ENCODE measurements at regions not wholly inside any gene's neighbourhood (a gene's known extent, or its start where the extent isn't known, plus 50 kb on each side); places are given as distances from the start of the nearest gene placed in this dataset.

DNA sequence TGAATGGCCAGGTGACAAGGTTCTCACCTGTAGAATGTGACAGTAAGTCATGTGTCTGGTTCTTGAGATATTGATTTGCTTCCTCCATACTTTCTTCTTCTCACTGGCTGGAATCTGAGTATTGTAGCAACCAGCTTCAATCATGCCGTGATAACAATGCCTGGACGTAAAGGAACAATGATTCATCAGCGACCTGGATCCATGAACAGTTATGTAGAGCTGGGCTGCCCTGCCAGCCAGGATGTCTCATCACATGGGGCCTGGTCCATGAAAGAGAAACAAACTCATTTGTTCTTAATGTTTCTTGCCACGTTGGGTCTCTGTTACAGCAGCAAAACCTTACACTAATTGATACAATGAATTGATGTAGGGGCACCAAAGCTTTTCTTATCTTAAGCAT lies 627.2 kb downstream of the TOX3 start:
- TF ChIP-seq POLR2AphosphoS5 (IDR thresholded peaks at IDR 0.05): no peak
- WGBS, 2 donors (ENCODE audit: low coverage in 1 of 2): 78 to 90% methylated on average over 4 of the region's 4 CpGs
- Histone ChIP-seq H3K27me3 (no peaks in the 10 kb centered on the region), H3K4me1 (no peaks in the 10 kb centered on the region), H3K36me3 (no peaks in the 10 kb centered on the region), H3K27ac (no peak overlapping the region), H3K4me3 (no peak overlapping the region), H3K9me3 (no peaks in the 10 kb centered on the region)
- intact Hi-C loops (cut with DNase I; ENCODE audit: low total_unique reads) (no loop called here), in situ Hi-C loops (cut with MboI; ENCODE audit: low pct_ligation_motif_present in 1 of 4, low pct_unique_long_range_greater_than_20kb in 1 of 4, low sequenced_read_pairs in 3 of 4) (no loop called here)
- DNase-seq: no peak

DNA sequence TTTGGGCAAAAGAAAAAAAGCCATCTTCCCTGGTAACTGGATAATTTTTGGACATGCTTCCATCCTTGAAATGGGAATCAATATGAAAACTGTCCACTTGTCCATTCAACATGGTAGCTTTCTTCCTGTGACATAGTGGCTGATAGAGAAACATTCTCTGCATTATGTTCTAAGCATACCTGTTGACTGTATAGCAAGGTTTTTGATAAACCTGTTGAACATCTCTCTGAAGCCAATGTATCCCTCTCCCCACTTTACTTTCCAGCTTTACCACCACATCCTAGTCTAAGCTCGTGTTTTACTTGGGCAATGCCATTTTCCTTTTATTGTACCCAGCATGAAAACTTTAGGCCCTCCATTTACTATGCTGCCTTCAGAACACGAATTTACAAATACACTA lies 630.1 kb downstream of the TOX3 start:
- no peak for DNase-seq
- Histone ChIP-seq H3K27ac (no peak overlapping the region), H3K9me3 (no peaks in the 10 kb centered on the region), H3K27me3 (no peaks in the 10 kb centered on the region), H3K4me3 (no peak overlapping the region), H3K36me3 (no peaks in the 10 kb centered on the region), H3K4me1 (no peaks in the 10 kb centered on the region)
- intact Hi-C loops (cut with DNase I; ENCODE audit: low total_unique reads) (no loop called here), in situ Hi-C loops (cut with MboI; ENCODE audit: low pct_ligation_motif_present in 1 of 4, low pct_unique_long_range_greater_than_20kb in 1 of 4, low sequenced_read_pairs in 3 of 4) (no loop called here)
- WGBS, 2 donors (ENCODE audit: low coverage in 1 of 2): 61 to 63% methylated on average over 2 of the region's 2 CpGs
- TF ChIP-seq POLR2AphosphoS5 (IDR thresholded peaks at IDR 0.05) (no peak), CTCF (IDR thresholded peaks at IDR 0.05) (no peak), EP300 (IDR thresholded peaks at IDR 0.05; ENCODE audit: low read depth) (no peak), POLR2A (IDR thresholded peaks at IDR 0.05) (no peak)

DNA sequence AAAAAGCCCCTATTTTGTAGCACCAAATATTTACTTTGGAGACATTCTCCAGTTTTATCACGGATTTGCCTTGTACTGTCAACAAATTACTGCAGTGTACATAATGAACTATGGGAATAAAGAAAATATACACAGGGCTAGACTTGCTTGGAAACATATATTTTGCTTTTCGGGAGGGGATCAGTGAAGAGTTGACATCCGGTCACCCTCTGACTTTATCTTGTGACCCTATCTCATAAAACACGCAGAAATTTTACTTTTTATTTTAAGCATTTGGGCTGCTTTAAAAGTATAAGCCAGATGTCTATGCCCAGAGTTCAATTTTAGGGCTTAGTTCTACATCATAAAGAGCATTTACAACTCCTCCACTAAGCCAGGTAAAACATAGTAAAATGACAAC lies 630.7 kb downstream of the TOX3 start:
- Histone ChIP-seq H3K27ac (peak overlapping the region in 1 of 4 donors; percentile 3), H3K4me3 (no peak overlapping the region), H3K27me3 (no peaks in the 10 kb centered on the region), H3K4me1 (no peaks in the 10 kb centered on the region), H3K9me3 (no peaks in the 10 kb centered on the region), H3K36me3 (no peaks in the 10 kb centered on the region)
- WGBS, 2 donors (ENCODE audit: low coverage in 1 of 2): 25 to 26% methylated on average over 4 of the region's 4 CpGs
- in situ Hi-C loops (cut with MboI; ENCODE audit: low pct_ligation_motif_present in 1 of 4, low pct_unique_long_range_greater_than_20kb in 1 of 4, low sequenced_read_pairs in 3 of 4) (no loop called here), intact Hi-C loops (cut with DNase I; ENCODE audit: low total_unique reads) (no loop called here)
- DNase-seq: no peak
- no peak for TF ChIP-seq POLR2A (IDR thresholded peaks at IDR 0.05)
- TF ChIP-seq EP300 (IDR thresholded peaks at IDR 0.05; ENCODE audit: low read depth): no peak
- no peak for TF ChIP-seq CTCF (IDR thresholded peaks at IDR 0.05)
- TF ChIP-seq POLR2AphosphoS5 (IDR thresholded peaks at IDR 0.05): no peak

DNA sequence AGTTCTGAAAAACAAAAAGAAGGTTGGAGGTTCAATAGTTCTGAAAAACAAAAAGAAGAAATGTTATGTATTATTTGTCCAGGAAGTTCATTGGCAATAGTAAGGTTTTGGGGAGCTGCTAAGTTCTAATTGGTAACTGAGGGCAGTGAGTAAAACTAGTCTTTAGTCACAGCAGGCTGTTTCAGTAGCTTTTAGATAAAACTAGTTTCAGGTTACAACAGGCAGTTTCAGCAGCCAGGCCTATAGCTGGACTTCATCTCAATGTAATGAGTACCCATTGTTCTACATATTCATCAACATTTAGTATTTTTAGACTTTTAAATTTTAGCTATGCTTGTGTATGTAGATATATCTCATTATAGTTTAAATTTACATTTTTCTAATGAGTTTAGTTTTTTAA lies 639.3 kb downstream of the TOX3 start:
- in situ Hi-C loops (cut with MboI; ENCODE audit: low pct_ligation_motif_present in 1 of 4, low pct_unique_long_range_greater_than_20kb in 1 of 4, low sequenced_read_pairs in 3 of 4): no loop called here
- intact Hi-C loops (cut with DNase I; ENCODE audit: low total_unique reads): no loop called here
- H3K36me3 ChIP-seq: no peaks in the 10 kb centered on the region
- H3K27me3 ChIP-seq: no peaks in the 10 kb centered on the region
- H3K27ac ChIP-seq: no peak overlapping the region
- no peak for TF ChIP-seq POLR2A (IDR thresholded peaks at IDR 0.05)
- no peak for TF ChIP-seq POLR2AphosphoS5 (IDR thresholded peaks at IDR 0.05)
- TF ChIP-seq EP300 (IDR thresholded peaks at IDR 0.05; ENCODE audit: low read depth): no peak
- no peak for TF ChIP-seq CTCF (IDR thresholded peaks at IDR 0.05)
- no peak overlapping the region for H3K4me3 ChIP-seq
- no peaks in the 10 kb centered on the region for H3K4me1 ChIP-seq
- H3K9me3 ChIP-seq: no peaks in the 10 kb centered on the region
- DNase-seq: no peak

DNA sequence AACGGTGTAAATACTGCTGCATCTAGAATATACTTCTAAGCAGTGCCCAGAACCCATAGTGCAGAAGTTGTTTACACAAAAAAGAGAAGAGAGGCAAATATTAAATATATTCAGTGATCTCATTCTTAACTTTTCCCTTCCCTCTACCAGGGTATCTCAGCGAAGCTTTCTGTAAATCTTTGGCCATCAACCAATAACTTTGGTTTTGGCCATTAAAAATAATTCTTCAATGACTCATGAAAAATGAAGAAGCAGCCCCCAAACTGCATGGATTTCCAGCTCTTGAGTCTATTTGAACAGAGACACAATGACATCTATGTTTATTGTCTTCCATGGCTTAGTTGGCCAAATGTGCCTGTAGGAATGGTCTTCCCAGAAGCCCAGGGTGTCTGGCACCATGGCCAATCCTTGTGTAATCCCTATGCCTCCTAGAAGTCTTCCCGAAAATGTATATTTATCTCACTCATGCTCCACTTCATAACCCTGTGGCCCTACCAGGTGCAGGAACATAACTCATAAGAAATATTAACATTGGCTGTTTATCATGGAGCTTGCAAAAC lies 646.6 kb downstream of the TOX3 start:
- Histone ChIP-seq H3K4me1 (no peaks in the 10 kb centered on the region), H3K9me3 (no peaks in the 10 kb centered on the region), H3K36me3 (no peaks in the 10 kb centered on the region), H3K4me3 (no peak overlapping the region), H3K27me3 (no peaks in the 10 kb centered on the region), H3K27ac (no peak overlapping the region)
- in situ Hi-C loops (cut with MboI; ENCODE audit: low pct_ligation_motif_present in 1 of 4, low pct_unique_long_range_greater_than_20kb in 1 of 4, low sequenced_read_pairs in 3 of 4): no loop called here
- intact Hi-C loops (cut with DNase I; ENCODE audit: low total_unique reads): no loop called here
- no peak for DNase-seq
- WGBS, 2 donors (ENCODE audit: low coverage in 1 of 2): 69% methylated on average over 2 to 3 of the region's 3 CpGs
- TF ChIP-seq CTCF (IDR thresholded peaks at IDR 0.05) (no peak), POLR2A (IDR thresholded peaks at IDR 0.05) (no peak), POLR2AphosphoS5 (IDR thresholded peaks at IDR 0.05) (no peak), EP300 (IDR thresholded peaks at IDR 0.05; ENCODE audit: low read depth) (no peak)

All from transverse colon (tissue), 4 donors.